Activated CD8-positive, alpha-beta memory T cell treated with anti-CD3 and anti-CD28 coated beads for 1 hour (primary cell): ENCODE measurements at regions not wholly inside any gene's neighbourhood (a gene's known extent, or its start where the extent isn't known, plus 50 kb on each side); places are given as distances from the start of the nearest gene placed in this dataset.
"Not testable (repeated sequence)": the region's sequence is repeated elsewhere in the genome, so short reads cannot be mapped to it uniquely, and the experiment has no call there.

Experiments used
- DNase-seq, 2 donors: peaks; one replicate each; pipeline ENCODE4 v3.0.0-alpha.2; 2020; ENCODE audit warnings: low read depth in 1 of 2; ENCODE audit errors: extremely low read depth in 1 of 2

DNA sequence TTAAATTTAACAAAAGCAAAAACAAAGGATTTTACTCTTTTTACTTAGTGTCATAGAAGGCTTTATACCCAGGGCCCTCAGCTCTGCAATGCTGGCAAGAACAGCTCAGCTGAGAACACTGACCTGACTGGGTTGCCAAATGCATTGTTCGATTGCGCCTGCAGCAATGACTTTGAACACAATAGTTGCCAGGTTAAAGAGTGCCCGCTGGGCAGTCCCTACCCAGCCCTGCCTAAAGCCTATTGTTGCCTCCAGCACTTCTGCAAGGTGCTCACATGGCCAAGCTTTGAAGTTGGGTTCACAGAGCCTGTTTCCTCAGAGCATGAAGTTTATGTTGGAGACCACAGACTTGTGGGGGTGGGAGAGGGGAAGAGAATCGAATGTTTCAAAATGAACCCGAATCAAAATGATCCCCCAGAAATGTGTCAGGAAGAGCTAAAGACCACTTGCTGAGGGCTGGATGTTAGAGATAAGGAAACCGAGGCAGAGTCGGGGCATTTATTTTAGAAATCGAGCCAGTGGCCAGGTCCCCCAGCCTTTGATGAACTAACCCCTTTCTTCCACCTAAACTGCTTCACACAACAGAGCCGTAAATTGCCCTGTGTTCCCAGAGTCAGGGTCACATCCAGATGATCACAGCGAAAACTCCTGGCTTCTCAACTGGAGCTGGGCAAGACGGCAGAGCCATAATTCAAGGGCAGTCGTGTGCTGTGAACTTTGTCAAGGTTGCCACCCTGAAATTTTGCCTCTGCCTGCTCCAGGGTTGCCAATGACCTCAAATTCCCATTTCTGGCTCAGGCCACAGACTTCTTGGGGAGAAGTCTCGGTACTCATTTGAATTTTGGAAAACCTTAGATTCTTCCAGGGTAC lies 55.0 kb downstream of the FOXA2 start:
- no peak for DNase-seq

- no peak for DNase-seq
These were observed 57.8 kb downstream of the FOXA2 start for GRCh38 chr20:22526512-22527012.

- no peak for DNase-seq
These were observed 58.6 kb downstream of the FOXA2 start for GRCh38 chr20:22525821-22526220.

- no peak for DNase-seq
These were observed 59.1 kb downstream of the FOXA2 start for GRCh38 chr20:22525069-22525820.

DNA sequence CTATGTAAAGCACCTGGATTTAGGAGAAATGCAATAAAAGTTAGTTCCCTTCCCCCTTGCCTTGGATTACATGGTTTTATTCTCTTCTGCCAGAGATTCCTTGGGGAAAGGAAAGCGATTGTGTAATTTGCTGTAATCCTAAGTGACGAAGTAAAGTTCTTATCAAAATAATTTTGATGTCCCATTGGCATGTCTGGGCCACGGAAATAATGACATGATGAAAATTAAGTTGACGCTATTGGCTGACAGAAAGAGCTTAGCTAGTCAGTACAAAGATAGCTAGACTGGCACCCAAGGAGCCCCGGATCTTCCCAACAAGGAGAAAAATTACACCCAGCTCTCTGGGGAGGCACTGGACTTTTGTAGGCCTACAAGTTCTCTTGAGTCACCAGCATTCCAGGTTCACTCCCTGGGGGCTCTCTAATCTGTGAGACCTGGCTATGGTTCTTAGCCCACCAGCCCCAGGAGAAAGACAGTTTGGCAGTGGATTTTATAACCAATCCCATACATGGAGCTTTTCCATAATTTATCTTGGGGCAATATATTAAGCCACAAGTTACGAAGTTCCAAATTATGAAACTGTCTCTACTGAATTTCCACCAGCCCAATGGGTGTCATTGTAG lies 59.9 kb downstream of the FOXA2 start:
- DNase-seq = no peak

GRCh38 chr20:22523499-22524392 lies 60.6 kb downstream of the FOXA2 start:
- DNase-seq = no peak

GRCh38 chr20:22523128-22523498 lies 61.3 kb downstream of the FOXA2 start:
- DNase-seq = no peak

- no peak for DNase-seq
These were observed 61.7 kb downstream of the FOXA2 start for GRCh38 chr20:22522701-22523100.

DNA sequence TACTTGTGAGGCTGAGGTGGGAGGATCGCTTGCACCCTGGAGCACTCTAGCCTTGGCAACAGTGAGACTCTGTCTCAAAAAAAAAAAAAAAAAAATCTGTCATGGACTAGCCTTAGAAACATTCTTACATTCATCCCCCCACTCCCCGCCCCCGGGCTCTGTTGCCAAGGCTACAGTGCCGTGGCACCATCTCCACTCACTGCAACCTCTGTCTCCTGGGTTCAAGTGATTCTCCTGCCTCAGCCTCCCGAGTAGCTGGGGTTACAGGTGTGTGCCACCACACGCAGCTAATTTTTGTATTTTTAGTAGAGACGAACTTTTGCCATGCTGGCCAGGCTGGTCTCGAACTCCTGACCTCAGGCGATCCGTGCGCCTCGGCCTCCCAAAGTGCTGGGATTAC lies 62.4 kb downstream of the FOXA2 start:
- DNase-seq = not testable (repeated sequence)

- no peak for DNase-seq
These were observed 64.0 kb downstream of the FOXA2 start for GRCh38 chr20:22520381-22520780.

- DNase-seq = no peak
These were observed 69.1 kb downstream of the FOXA2 start for GRCh38 chr20:22515264-22515663.

- no peak for DNase-seq
These were observed 70.8 kb downstream of the FOXA2 start for GRCh38 chr20:22513574-22513973.

- DNase-seq = no peak
These were observed 71.4 kb downstream of the FOXA2 start for GRCh38 chr20:22512911-22513489.

DNA sequence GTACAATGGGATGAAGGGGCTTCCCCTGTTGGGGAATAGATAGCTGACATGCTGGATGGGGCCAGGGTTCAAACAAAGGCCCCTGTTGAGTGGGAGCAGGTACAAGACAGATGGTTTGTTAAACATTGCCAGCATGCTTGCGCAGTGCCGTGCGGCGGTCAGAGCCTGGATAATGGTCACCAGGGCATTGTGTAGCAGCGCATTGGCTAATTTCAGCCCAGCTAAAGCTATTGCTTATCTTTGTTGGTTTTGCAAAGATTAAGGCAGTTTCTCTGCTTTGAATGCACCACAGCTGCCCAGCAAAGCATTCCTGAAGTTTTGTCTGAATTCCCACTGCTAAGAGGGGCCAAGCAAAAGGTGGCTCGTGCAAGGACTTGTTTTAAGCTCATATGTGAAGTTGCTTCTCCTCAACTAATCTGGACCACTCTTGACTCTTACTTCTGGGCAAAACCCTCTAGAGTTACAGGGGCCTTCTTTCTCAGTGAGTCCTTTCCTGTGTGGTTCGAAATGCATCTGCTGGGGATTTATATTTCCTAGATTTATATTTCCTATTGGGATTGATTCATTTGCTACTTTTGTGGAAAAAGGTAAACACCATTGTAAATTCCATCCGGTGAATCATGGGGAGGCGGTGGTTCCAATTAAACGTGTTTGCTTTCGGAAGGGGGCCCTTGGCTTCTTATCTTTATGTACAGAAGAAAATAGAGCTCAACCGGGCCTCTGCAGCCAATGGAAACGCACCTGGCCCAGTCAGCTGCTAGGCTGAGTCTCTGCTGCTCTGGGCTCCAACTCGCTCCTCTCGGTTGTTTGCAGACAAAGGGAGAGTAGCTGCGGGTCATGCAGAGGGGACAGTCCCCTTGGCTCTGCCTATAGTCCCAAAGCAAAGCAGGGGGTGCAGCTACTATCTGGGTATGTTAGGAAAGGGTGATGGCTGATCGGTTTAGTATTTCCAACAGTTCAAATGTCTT lies 72.1 kb downstream of the FOXA2 start:
- DNase-seq = no peak

- no peak for DNase-seq
These were observed 74.6 kb downstream of the FOXA2 start for GRCh38 chr20:22509843-22510147.

- DNase-seq = no peak
These were observed 75.1 kb downstream of the FOXA2 start for GRCh38 chr20:22509090-22509842.

DNA sequence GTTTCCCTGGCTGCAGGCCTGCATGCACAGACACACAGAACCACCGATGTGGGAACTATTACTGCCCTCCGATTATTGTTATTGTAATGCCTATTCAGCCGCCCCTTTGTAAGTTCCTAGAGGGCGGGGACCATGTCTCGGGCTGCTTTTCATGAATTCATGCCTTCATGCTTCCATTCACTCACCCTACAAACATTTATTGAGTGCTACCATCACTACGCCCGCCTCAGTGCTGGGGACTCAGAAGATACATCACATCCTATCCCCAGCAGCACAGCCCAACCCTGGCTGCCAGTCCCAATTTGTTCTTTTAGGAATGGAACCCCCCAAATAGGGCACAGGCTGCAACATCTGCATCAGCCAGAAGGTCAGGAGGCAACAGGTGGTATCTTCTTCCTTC lies 75.9 kb downstream of the FOXA2 start:
- no peak for DNase-seq

DNA sequence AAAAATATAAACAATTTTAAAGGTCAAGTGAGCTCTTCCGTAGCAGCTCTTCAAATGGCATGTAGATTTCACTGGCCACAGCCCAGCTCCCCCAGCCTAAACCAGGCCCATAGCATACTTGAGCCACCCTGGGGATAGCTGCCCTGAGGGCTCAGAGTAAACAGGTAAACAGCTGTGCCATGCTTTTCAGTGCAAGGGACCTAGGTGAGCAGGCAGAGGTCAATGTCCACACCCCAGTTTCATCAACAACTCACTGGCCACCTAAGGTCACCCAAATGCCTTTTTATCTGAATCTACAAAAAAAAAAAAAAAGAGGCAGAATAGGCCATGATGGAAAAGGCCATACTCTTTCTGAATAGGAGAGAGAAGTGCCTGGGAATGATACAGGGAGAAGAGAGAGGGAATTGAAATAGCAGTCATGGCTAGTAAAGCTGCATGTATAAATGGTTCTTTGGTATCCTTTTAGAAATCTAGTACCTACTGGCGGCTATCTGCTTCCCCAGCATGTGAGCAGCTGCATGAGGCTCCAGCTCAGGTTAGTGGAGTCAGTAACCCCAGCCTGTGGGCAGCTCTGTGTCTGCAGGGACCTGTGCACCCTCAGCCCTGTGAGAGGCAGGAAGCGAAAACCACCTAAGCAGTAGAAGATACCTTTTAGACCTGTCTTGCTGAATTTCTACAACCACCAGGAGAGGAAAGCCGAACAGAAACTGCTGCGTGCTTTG lies 77.0 kb downstream of the FOXA2 start:
- no peak for DNase-seq
